Keratinocyte (primary cell): ENCODE measurements at regions not wholly inside any gene's neighbourhood (a gene's known extent, or its start where the extent isn't known, plus 50 kb on each side); places are given as distances from the start of the nearest gene placed in this dataset.

Experiments used
- CTCF ChIP-seq, 3 experiments: IDR thresholded peaks in 1 of 3; conservative IDR thresholded peaks in 1 of 3; optimal IDR thresholded peaks in 1 of 3; 2 replicates in 2 of 3; 3 replicates in 1 of 3; pipeline versions ENCODE3 to v1.5.1; 2011; ENCODE audit warnings: low read length in 3 of 3, mild to moderate bottlenecking in 3 of 3, moderate library complexity in 2 of 3, control low read depth in 1 of 3, inconsistent platforms in 1 of 3; ENCODE audit not compliant: insufficient read depth in 2 of 3; ENCODE audit errors: extremely low read depth in 1 of 3
- EZH2 ChIP-seq: IDR thresholded peaks from one replicate; pipeline ENCODE4 v1.6.1; 2012; ENCODE audit warnings: inconsistent platforms, mild to moderate bottlenecking, low read length, moderate library complexity

- no peak for TF ChIP-seq CTCF (optimal IDR thresholded peaks at IDR 0.05 in 1 of 3, IDR thresholded peaks at IDR 0.05 in 1 of 3, conservative IDR thresholded peaks at IDR 0.05 in 1 of 3; ENCODE audit: extremely low read depth in 1 of 3, insufficient read depth in 2 of 3, low read length in 3 of 3)
- TF ChIP-seq EZH2, result no peak
These were observed 497.9 kb upstream of the JARID2 start for GRCh38 chr6:14747881-14748520.
